ENCODE measurements at regions not wholly inside any gene's neighbourhood (a gene's known extent, or its start where the extent isn't known, plus 50 kb on each side); places are given as distances from the start of the nearest gene placed in this dataset.

DNA sequence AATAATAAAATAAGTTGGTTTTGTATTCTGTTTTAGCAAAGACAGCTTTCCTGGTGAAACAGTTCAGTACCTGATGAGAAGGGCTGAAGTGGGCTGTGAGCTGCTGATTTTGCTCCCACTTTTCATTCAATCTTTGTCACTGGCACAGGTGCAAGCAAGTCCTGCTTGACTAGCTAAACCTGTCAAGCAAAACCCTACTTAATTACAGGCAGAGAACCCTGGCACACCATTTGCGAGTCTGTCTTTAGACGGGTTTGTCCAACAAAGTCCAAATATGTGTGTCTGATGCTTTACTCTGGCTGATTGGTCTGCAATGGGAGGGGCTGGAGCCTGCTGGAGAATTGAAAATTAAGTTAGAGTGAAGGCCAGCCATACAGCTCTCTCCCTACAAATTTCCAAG is 267.2 kb downstream of the EPHA4 start:
- no peak overlapping the region for H3K27ac ChIP-seq
- intact Hi-C loops (cut with DNase I; ENCODE audit: low total_unique reads), result no loop called here
- no peaks in the 10 kb centered on the region for H3K9me3 ChIP-seq
- no peak for TF ChIP-seq POLR2A (IDR thresholded peaks at IDR 0.05)
- TF ChIP-seq, protein P1, sequence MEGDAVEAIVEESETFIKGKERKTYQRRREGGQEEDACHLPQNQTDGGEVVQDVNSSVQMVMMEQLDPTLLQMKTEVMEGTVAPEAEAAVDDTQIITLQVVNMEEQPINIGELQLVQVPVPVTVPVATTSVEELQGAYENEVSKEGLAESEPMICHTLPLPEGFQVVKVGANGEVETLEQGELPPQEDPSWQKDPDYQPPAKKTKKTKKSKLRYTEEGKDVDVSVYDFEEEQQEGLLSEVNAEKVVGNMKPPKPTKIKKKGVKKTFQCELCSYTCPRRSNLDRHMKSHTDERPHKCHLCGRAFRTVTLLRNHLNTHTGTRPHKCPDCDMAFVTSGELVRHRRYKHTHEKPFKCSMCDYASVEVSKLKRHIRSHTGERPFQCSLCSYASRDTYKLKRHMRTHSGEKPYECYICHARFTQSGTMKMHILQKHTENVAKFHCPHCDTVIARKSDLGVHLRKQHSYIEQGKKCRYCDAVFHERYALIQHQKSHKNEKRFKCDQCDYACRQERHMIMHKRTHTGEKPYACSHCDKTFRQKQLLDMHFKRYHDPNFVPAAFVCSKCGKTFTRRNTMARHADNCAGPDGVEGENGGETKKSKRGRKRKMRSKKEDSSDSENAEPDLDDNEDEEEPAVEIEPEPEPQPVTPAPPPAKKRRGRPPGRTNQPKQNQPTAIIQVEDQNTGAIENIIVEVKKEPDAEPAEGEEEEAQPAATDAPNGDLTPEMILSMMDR (IDR thresholded peaks at IDR 0.05), result no peak
- H3K27me3 ChIP-seq, result no peaks in the 10 kb centered on the region
- no peaks in the 10 kb centered on the region for H3K4me1 ChIP-seq
- H3K4me3 ChIP-seq, result no peak overlapping the region
- DNase-seq, result no peak
- no peaks in the 10 kb centered on the region for H3K36me3 ChIP-seq

DNA sequence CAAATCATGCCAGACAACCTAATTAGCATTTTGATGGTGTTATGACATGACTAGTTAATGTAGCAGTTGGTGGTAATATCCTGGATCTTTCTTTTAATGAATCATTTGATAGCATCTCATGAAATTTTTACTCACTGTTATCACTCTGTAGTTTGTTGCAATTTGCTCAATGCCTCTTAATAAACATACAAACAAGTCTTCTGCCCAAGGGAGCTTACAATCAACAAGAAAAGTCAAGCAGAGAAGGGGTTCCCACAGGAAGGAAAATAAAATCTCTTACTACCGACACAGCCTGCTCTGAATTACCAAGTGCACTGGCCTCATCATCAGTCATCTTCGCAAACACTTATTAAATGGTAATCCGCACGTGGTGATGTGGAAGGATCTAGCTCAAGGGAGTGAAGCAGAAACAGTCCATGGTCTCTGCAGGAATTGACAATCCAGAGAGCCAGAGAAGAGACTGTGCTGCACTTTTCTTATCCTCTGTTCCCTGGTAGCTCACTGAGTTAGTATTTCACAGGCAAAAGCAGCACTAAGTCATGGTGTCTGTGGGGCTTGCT is 263.5 kb downstream of the EPHA4 start:
- H3K9me3 ChIP-seq, result no peaks in the 10 kb centered on the region
- intact Hi-C loops (cut with DNase I; ENCODE audit: low total_unique reads), result no loop called here
- no peak for TF ChIP-seq POLR2A (IDR thresholded peaks at IDR 0.05)
- TF ChIP-seq, protein P1 (IDR thresholded peaks at IDR 0.05), result no peak

DNA sequence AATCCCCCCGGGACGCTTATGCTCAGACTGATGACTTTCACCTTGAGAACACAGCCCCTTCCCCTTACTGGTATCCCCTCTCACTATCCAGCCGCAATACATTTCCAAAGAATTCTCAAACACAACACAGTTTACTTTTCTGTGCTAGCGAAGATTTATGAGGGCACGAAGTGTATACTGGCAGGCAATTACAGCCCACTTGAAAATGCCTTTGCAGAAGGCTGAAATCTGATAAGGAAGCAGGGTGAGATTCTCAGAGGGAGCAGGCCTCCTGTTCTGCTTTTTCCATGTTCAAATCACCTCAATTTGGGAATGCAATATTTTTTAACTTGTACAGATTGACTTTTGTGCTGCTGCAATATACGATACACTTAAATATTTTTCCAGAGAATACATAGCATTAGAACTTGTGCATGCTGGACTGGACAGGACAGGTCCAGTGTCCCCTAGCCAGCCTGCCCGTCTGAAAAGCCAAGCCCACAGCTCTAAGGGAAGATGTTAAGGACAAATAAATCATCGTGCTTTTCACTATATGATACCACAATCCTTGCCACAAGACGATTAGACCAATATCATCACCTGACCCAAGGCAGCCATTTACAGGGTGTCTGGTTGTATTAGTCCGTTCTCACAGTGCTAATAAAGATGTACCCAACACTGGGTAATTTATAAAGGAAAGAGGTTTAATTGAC is 262.1 kb downstream of the EPHA4 start:
- intact Hi-C loops (cut with DNase I; ENCODE audit: low total_unique reads), result no loop called here
- no peaks in the 10 kb centered on the region for H3K9me3 ChIP-seq
- DNase-seq, result no peak

More for the DNA sequence above, 263.5 kb downstream of the EPHA4 start:
- Histone ChIP-seq H3K4me1 (no peaks in the 10 kb centered on the region), H3K4me3 (no peak overlapping the region), H3K36me3 (no peaks in the 10 kb centered on the region), H3K27me3 (no peaks in the 10 kb centered on the region), H3K27ac (no peak overlapping the region)
- DNase-seq, result no peak

DNA sequence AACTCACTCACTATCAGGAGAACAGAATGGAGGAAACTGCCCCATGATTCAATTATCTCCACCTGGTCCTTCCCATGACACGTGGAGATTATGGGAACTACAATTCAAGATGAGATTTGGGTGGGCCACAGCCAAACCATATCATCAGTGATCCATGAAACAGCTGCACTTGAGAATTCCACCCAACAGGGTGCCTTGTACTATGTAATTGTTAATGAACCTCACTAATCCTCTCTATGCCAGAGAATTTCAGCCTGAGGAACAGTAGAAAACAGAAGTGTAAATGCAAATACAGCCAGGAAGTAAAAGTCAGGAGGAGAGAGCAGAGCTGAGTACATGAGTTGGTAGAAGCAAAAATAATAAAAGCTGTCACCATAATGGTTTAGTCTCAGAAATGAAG is 261.4 kb downstream of the EPHA4 start:
- Histone ChIP-seq H3K4me1 (no peaks in the 10 kb centered on the region), H3K27me3 (no peaks in the 10 kb centered on the region), H3K36me3 (no peaks in the 10 kb centered on the region), H3K9me3 (no peaks in the 10 kb centered on the region), H3K27ac (no peak overlapping the region), H3K4me3 (no peak overlapping the region)
- no peak for DNase-seq
- intact Hi-C loops (cut with DNase I; ENCODE audit: low total_unique reads), result no loop called here
- no peak for TF ChIP-seq POLR2A (IDR thresholded peaks at IDR 0.05)
- TF ChIP-seq, protein P1 (IDR thresholded peaks at IDR 0.05), result no peak

More for the DNA sequence above, 262.1 kb downstream of the EPHA4 start:
- H3K27ac ChIP-seq, result no peak overlapping the region
- no peak overlapping the region for H3K4me3 ChIP-seq
- TF ChIP-seq, protein P1 (IDR thresholded peaks at IDR 0.05), result no peak
- no peak for TF ChIP-seq POLR2A (IDR thresholded peaks at IDR 0.05)
- no peaks in the 10 kb centered on the region for H3K4me1 ChIP-seq
- H3K27me3 ChIP-seq, result no peaks in the 10 kb centered on the region
- no peaks in the 10 kb centered on the region for H3K36me3 ChIP-seq

DNA sequence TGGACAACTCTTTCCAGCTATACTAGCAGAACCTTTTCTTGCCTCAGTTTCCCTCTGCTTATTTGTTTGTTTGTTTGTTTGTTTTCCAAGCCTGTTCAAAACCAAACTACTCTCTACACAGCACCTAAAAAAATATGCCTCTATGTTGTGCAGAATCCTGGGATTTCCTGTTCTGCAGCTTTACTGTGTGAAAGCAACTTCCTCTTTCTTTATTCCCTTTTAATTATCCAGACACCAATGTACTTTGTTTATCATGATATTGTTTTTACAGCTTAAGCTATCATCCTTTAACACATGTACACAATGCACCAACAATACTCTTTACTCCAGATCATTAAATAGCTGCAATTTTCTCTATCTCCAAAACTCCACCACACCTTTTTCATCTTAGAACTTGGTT is 259.5 kb downstream of the EPHA4 start:
- intact Hi-C loops (cut with DNase I; ENCODE audit: low total_unique reads), result no loop called here
- Histone ChIP-seq H3K27me3 (no peaks in the 10 kb centered on the region), H3K9me3 (no peaks in the 10 kb centered on the region), H3K27ac (no peak overlapping the region), H3K4me1 (no peaks in the 10 kb centered on the region), H3K4me3 (no peak overlapping the region), H3K36me3 (no peaks in the 10 kb centered on the region)
- TF ChIP-seq POLR2A (IDR thresholded peaks at IDR 0.05), result no peak
- TF ChIP-seq, protein P1 (IDR thresholded peaks at IDR 0.05), result no peak
- DNase-seq, result no peak
